Nephron (organoid): ENCODE measurements at regions not wholly inside any gene's neighbourhood (a gene's known extent, or its start where the extent isn't known, plus 50 kb on each side); places are given as distances from the start of the nearest gene placed in this dataset.
"Not testable (repeated sequence)": the region's sequence is repeated elsewhere in the genome, so short reads cannot be mapped to it uniquely, and the experiment has no call there.

Experiments used
- H3K27ac Mint-ChIP-seq, 3 experiments: 2 replicates each; pipeline ENCODE4 v1.8.0; 2020; ENCODE audit warnings: mixed read lengths in 3 of 3, mild to moderate bottlenecking in 2 of 3, moderate library complexity in 1 of 3
- H3K27me3 Mint-ChIP-seq: 2 replicates; pipeline ENCODE4 v1.8.0; 2021; ENCODE audit warnings: low read depth, mild to moderate bottlenecking, moderate library complexity, mixed read lengths
- H3K36me3 Mint-ChIP-seq: 2 replicates; pipeline ENCODE4 v1.8.0; 2020; ENCODE audit warnings: low read depth, mixed read lengths
- H3K4me1 Mint-ChIP-seq: 2 replicates; pipeline ENCODE4 v1.8.0; 2020; ENCODE audit warnings: mixed read lengths
- H3K4me3 Mint-ChIP-seq, 3 experiments: 2 replicates each; pipeline ENCODE4 v1.8.0; 2020; ENCODE audit warnings: mild to moderate bottlenecking in 3 of 3, mixed read lengths in 3 of 3, moderate library complexity in 2 of 3
- H3K9me3 Mint-ChIP-seq: 2 replicates; pipeline ENCODE4 v1.8.0; 2020; ENCODE audit warnings: mixed read lengths
- CTCF ChIP-seq, 3 experiments: fragments of 200-600 bp; sonication (generic); IDR thresholded peaks; one replicate each; pipeline ENCODE4 v1.5.0; 2021; ENCODE audit warnings: antibody characterized with exemption in 3 of 3; ENCODE audit not compliant: unreplicated experiment in 3 of 3

GRCh38 chr6:102812242-102812641 is 1418.7 kb downstream of the GRIK2 start:
- peaks cover 6% of the 10 kb centered on the region for H3K9me3 Mint-ChIP-seq
- H3K4me3 Mint-ChIP-seq = no peak overlapping the region
- no peak for TF ChIP-seq CTCF (IDR thresholded peaks at IDR 0.05; ENCODE audit: unreplicated experiment in 3 of 3)
- no peak overlapping the region for H3K27ac Mint-ChIP-seq
- no peaks in the 10 kb centered on the region for H3K27me3 Mint-ChIP-seq
- H3K36me3 Mint-ChIP-seq = no peaks in the 10 kb centered on the region
- H3K4me1 Mint-ChIP-seq = no peaks in the 10 kb centered on the region

- H3K9me3 Mint-ChIP-seq = peaks cover 15% of the 10 kb centered on the region
- not testable (repeated sequence) for H3K4me3 Mint-ChIP-seq, H3K4me1 Mint-ChIP-seq, H3K36me3 Mint-ChIP-seq, H3K27me3 Mint-ChIP-seq, H3K27ac Mint-ChIP-seq
Observed at GRCh38 chr6:102808944-102809505, 1415.5 kb downstream of the GRIK2 start.

GRCh38 chr6:102799051-102799450 is 1405.5 kb downstream of the GRIK2 start:
- H3K9me3 Mint-ChIP-seq = peaks cover 3% of the 10 kb centered on the region
- H3K36me3 Mint-ChIP-seq = no peaks in the 10 kb centered on the region
- H3K27me3 Mint-ChIP-seq = no peaks in the 10 kb centered on the region
- no peak overlapping the region for H3K27ac Mint-ChIP-seq
- no peak for TF ChIP-seq CTCF (IDR thresholded peaks at IDR 0.05; ENCODE audit: unreplicated experiment in 3 of 3)
- H3K4me1 Mint-ChIP-seq = no peaks in the 10 kb centered on the region
- H3K4me3 Mint-ChIP-seq = peak overlapping the region in 1 of 3 experiments; percentile 60

GRCh38 chr6:102798636-102799035 is 1405.1 kb downstream of the GRIK2 start:
- peak overlapping the region; percentile 60 to 73 (median 72) for H3K4me3 Mint-ChIP-seq
- peak in 1 of 3 experiments; percentile 26 for TF ChIP-seq CTCF (IDR thresholded peaks at IDR 0.05; ENCODE audit: unreplicated experiment in 3 of 3)
- peaks cover 3% of the 10 kb centered on the region for H3K9me3 Mint-ChIP-seq
- H3K27me3 Mint-ChIP-seq = no peaks in the 10 kb centered on the region
- H3K4me1 Mint-ChIP-seq = no peaks in the 10 kb centered on the region
- no peaks in the 10 kb centered on the region for H3K36me3 Mint-ChIP-seq
- no peak overlapping the region for H3K27ac Mint-ChIP-seq

GRCh38 chr6:102793752-102794151 is 1400.2 kb downstream of the GRIK2 start:
- no peaks in the 10 kb centered on the region for H3K4me1 Mint-ChIP-seq
- no peak overlapping the region for H3K27ac Mint-ChIP-seq
- H3K9me3 Mint-ChIP-seq = no peaks in the 10 kb centered on the region
- no peak for TF ChIP-seq CTCF (IDR thresholded peaks at IDR 0.05; ENCODE audit: unreplicated experiment in 3 of 3)
- no peaks in the 10 kb centered on the region for H3K27me3 Mint-ChIP-seq
- no peaks in the 10 kb centered on the region for H3K36me3 Mint-ChIP-seq
- no peak overlapping the region for H3K4me3 Mint-ChIP-seq

GRCh38 chr6:102774326-102774725 is 1380.8 kb downstream of the GRIK2 start:
- H3K9me3 Mint-ChIP-seq = peaks cover 8% of the 10 kb centered on the region
- H3K27me3 Mint-ChIP-seq = no peaks in the 10 kb centered on the region
- H3K4me3 Mint-ChIP-seq = no peak overlapping the region
- TF ChIP-seq CTCF (IDR thresholded peaks at IDR 0.05; ENCODE audit: unreplicated experiment in 3 of 3) = no peak
- no peaks in the 10 kb centered on the region for H3K4me1 Mint-ChIP-seq
- H3K27ac Mint-ChIP-seq = no peak overlapping the region
- H3K36me3 Mint-ChIP-seq = no peaks in the 10 kb centered on the region
